Thyroid gland (tissue), 4 donors: ENCODE measurements at regions not wholly inside any gene's neighbourhood (a gene's known extent, or its start where the extent isn't known, plus 50 kb on each side); places are given as distances from the start of the nearest gene placed in this dataset.
"Not testable (repeated sequence)": the region's sequence is repeated elsewhere in the genome, so short reads cannot be mapped to it uniquely, and the experiment has no call there.

Experiments used
- POLR2A ChIP-seq, 2 donors: fragments of 450-650 bp; IDR thresholded peaks; one replicate each; pipeline ENCODE4 v1.6.1; 2017; ENCODE audit warnings: antibody characterized with exemption in 2 of 2, mild to moderate bottlenecking in 2 of 2, moderate library complexity in 1 of 2
- TF ChIP-seq, protein P1 (sequence below), 6 experiments: fragments of 200-600 bp in 3 of 6; fragments of 450-650 bp in 3 of 6; sonication (generic) in 3 of 6; IDR thresholded peaks; one replicate each; pipeline ENCODE4 v1.5.1; 2016 to 2019; ENCODE audit warnings: antibody characterized with exemption in 6 of 6, mild to moderate bottlenecking in 2 of 6, inconsistent platforms in 1 of 6, moderate library complexity in 1 of 6

- TF ChIP-seq, protein P1, sequence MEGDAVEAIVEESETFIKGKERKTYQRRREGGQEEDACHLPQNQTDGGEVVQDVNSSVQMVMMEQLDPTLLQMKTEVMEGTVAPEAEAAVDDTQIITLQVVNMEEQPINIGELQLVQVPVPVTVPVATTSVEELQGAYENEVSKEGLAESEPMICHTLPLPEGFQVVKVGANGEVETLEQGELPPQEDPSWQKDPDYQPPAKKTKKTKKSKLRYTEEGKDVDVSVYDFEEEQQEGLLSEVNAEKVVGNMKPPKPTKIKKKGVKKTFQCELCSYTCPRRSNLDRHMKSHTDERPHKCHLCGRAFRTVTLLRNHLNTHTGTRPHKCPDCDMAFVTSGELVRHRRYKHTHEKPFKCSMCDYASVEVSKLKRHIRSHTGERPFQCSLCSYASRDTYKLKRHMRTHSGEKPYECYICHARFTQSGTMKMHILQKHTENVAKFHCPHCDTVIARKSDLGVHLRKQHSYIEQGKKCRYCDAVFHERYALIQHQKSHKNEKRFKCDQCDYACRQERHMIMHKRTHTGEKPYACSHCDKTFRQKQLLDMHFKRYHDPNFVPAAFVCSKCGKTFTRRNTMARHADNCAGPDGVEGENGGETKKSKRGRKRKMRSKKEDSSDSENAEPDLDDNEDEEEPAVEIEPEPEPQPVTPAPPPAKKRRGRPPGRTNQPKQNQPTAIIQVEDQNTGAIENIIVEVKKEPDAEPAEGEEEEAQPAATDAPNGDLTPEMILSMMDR (IDR thresholded peaks at IDR 0.05): not testable (repeated sequence)
- TF ChIP-seq POLR2A (IDR thresholded peaks at IDR 0.05): not testable (repeated sequence)
These were observed 141.0 kb downstream of the RTP5 start for GRCh38 chr2:242010252-242011166.
